A549 (cell line): ENCODE measurements at regions not wholly inside any gene's neighbourhood (a gene's known extent, or its start where the extent isn't known, plus 50 kb on each side); places are given as distances from the start of the nearest gene placed in this dataset.

Experiments used
- BHLHE40 ChIP-seq: IDR thresholded peaks from 2 replicates; pipeline ENCODE4 v1.6.1; 2012; ENCODE audit warnings: low read depth, low read length, inconsistent platforms
- CHD2 ChIP-seq: fragments of 150-350 bp; IDR thresholded peaks from 2 replicates; pipeline ENCODE4 v1.6.1; 2014; ENCODE audit warnings: low read length; ENCODE audit not compliant: partially characterized antibody
- CTCF ChIP-seq: fragments of >200 bp; sonication (Bioruptor Twin); formaldehyde crosslinking; IDR thresholded peaks from 3 replicates; pipeline ENCODE4 v1.5.1; 2016
- E2F6 ChIP-seq: IDR thresholded peaks from 2 replicates; pipeline ENCODE4 v1.6.1; 2012; ENCODE audit warnings: low read depth, borderline replicate concordance
- EP300 ChIP-seq, 2 experiments: fragments of >200 bp; sonication (Bioruptor Twin); formaldehyde crosslinking; IDR thresholded peaks; 2 replicates in 1 of 2; 3 replicates in 1 of 2; pipeline ENCODE4 v1.6.1; 2016 to 2017
- JUN ChIP-seq, 2 experiments: fragments of >200 bp; sonication (Bioruptor Twin); formaldehyde crosslinking; IDR thresholded peaks; 2 replicates in 1 of 2; 3 replicates in 1 of 2; pipeline ENCODE4 v1.6.1; 2016 to 2017
- MAFK ChIP-seq: fragments of 450-650 bp; IDR thresholded peaks from 2 replicates; pipeline ENCODE4 v1.6.1; 2014; ENCODE audit not compliant: partially characterized antibody
- MAX ChIP-seq: IDR thresholded peaks from 2 replicates; pipeline ENCODE4 v1.6.1; 2012
- PBX3 ChIP-seq: IDR thresholded peaks from 2 replicates; pipeline ENCODE4 v1.6.1; 2012
- POLR2A ChIP-seq: IDR thresholded peaks from 2 replicates; pipeline ENCODE4 v1.6.1; 2012; ENCODE audit warnings: mild to moderate bottlenecking, low read length
- REST ChIP-seq: fragments of 200-600 bp; sonication (generic); IDR thresholded peaks from 2 replicates; pipeline ENCODE4 v1.6.1; 2016; ENCODE audit warnings: antibody characterized with exemption, mild to moderate bottlenecking, moderate library complexity

GRCh38 chr3:174651951-174652350 lies 207.2 kb upstream of the NAALADL2 start:
- TF ChIP-seq CTCF, result no peak
- no peak for TF ChIP-seq E2F6
- TF ChIP-seq REST, result no peak
- no peak for TF ChIP-seq BHLHE40
- TF ChIP-seq EP300 (IDR thresholded peaks at IDR 0.05), result no peak
- no peak for TF ChIP-seq POLR2A
- TF ChIP-seq MAX, result no peak
- no peak for TF ChIP-seq MAFK
- TF ChIP-seq JUN (IDR thresholded peaks at IDR 0.05), result no peak
- no peak for TF ChIP-seq PBX3
- no peak for TF ChIP-seq CHD2
